ENCODE measurements at regions not wholly inside any gene's neighbourhood (a gene's known extent, or its start where the extent isn't known, plus 50 kb on each side); places are given as distances from the start of the nearest gene placed in this dataset.

DNA sequence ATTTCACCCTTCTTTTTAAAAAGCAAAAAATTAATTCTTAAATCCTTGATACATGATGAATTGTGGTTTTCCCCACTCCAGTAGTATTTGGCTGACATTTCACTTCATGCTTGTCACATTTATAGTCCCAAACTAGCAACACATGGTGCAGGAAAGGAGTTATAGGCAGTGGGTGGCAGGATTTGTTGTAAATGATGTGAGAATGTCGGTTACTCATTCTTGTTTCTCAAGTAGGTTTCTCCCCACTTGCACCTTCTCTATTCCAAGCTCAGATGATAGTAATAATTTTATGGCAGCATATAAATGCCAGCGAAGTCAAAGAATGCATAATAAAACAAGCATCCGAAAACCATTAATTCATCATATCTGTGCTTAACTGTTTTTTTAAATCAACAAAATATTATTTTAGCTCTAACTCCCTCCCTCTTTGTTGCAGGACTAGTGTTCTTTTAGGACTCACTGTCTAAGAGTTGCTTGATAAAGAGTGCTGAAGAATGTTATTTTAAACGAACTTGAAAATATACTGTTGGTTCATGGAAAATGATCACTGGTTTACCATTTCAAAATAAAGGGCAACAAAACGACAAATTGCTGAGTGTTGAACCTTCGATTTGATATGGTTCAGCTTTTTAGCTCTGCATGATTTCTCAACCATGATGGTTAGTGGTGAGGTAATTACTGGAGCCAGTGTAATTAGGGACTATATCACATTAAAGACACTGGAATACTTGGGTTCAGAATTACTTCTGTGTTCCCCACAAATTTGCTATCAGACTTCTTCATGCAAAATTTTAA lies 88.1 kb upstream of the ADAMTSL1 start:
- TF ChIP-seq, protein P1, sequence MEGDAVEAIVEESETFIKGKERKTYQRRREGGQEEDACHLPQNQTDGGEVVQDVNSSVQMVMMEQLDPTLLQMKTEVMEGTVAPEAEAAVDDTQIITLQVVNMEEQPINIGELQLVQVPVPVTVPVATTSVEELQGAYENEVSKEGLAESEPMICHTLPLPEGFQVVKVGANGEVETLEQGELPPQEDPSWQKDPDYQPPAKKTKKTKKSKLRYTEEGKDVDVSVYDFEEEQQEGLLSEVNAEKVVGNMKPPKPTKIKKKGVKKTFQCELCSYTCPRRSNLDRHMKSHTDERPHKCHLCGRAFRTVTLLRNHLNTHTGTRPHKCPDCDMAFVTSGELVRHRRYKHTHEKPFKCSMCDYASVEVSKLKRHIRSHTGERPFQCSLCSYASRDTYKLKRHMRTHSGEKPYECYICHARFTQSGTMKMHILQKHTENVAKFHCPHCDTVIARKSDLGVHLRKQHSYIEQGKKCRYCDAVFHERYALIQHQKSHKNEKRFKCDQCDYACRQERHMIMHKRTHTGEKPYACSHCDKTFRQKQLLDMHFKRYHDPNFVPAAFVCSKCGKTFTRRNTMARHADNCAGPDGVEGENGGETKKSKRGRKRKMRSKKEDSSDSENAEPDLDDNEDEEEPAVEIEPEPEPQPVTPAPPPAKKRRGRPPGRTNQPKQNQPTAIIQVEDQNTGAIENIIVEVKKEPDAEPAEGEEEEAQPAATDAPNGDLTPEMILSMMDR (IDR thresholded peaks at IDR 0.05): no peak
- TF ChIP-seq POLR2A (IDR thresholded peaks at IDR 0.05): no peak
